ENCODE measurements at regions not wholly inside any gene's neighbourhood (a gene's known extent, or its start where the extent isn't known, plus 50 kb on each side); places are given as distances from the start of the nearest gene placed in this dataset.
"Not testable (repeated sequence)": the region's sequence is repeated elsewhere in the genome, so short reads cannot be mapped to it uniquely, and the experiment has no call there.

- H3K4me1 ChIP-seq, result no peaks in the 10 kb centered on the region
- ATAC-seq (ENCODE audit: low FRiP score in 2 of 2) (no peak), DNase-seq (no peak)
- H3K27ac ChIP-seq, result no peak overlapping the region
- WGBS, 2 donors, result 59 to 60% methylated on average over 3 of the region's 3 CpGs
- no peaks in the 10 kb centered on the region for H3K27me3 ChIP-seq
- no peak overlapping the region for H3K4me3 ChIP-seq
- TF ChIP-seq POLR2AphosphoS5 (IDR thresholded peaks at IDR 0.05) (no peak), POLR2A (IDR thresholded peaks at IDR 0.05) (no peak), CTCF (IDR thresholded peaks at IDR 0.05) (no peak), EP300 (IDR thresholded peaks at IDR 0.05) (no peak)
- no peaks in the 10 kb centered on the region for H3K36me3 ChIP-seq
- no peaks in the 10 kb centered on the region for H3K9me3 ChIP-seq
Observed at GRCh38 chr14:30195941-30196340, 268.3 kb upstream of the PRKD1 start.

GRCh38 chr14:30196861-30197260 is 269.2 kb upstream of the PRKD1 start:
- no peak overlapping the region for H3K4me3 ChIP-seq
- DNase-seq (no peak), ATAC-seq (ENCODE audit: low FRiP score in 2 of 2) (no peak)
- H3K27me3 ChIP-seq, result no peaks in the 10 kb centered on the region
- 87 to 95% methylated on average over 2 of the region's 2 CpGs for WGBS, 2 donors
- no peaks in the 10 kb centered on the region for H3K9me3 ChIP-seq
- TF ChIP-seq EP300 (IDR thresholded peaks at IDR 0.05), result no peak
- TF ChIP-seq POLR2AphosphoS5 (IDR thresholded peaks at IDR 0.05), result no peak
- TF ChIP-seq POLR2A (IDR thresholded peaks at IDR 0.05), result no peak
- no peaks in the 10 kb centered on the region for H3K36me3 ChIP-seq
- no peaks in the 10 kb centered on the region for H3K4me1 ChIP-seq
- no peak overlapping the region for H3K27ac ChIP-seq

GRCh38 chr14:30198720-30199119 is 271.1 kb upstream of the PRKD1 start:
- H3K4me3 ChIP-seq; H3K27ac ChIP-seq; H3K36me3 ChIP-seq; H3K4me1 ChIP-seq; H3K27me3 ChIP-seq; ATAC-seq (ENCODE audit: low FRiP score in 2 of 2); DNase-seq; H3K9me3 ChIP-seq: not testable (repeated sequence)
- WGBS, 2 donors, result 57 to 72% methylated on average over 3 of the region's 3 CpGs

DNA sequence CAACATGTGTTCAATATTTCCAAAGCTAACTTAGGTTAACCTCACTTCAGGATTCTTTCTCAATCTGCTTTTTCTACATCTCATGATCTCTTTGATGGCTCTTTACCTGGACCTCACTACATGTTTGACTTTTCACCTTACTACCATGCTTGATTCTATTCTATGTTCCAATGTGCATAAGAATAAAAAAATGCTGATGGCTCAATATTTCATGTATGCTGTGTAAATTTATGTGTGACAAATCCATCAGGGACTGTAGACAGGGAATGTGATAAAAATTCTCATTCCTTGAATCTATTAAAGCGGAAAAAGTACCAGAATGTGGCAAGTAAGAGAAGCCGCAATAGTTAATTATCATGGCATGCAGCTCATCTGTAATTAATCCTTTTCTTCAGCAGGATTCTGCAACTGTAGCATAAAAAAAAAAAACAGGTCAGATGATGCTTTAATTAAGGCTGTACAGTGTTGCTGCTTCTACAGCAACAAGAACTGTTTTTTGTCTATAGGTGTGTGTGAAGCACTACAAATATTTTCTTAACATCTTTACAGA is 276.9 kb upstream of the PRKD1 start:
- Histone ChIP-seq H3K27ac (no peak overlapping the region), H3K9me3 (no peaks in the 10 kb centered on the region), H3K27me3 (no peaks in the 10 kb centered on the region), H3K4me3 (no peak overlapping the region), H3K36me3 (no peaks in the 10 kb centered on the region), H3K4me1 (no peaks in the 10 kb centered on the region)
- no peak for TF ChIP-seq CTCF (IDR thresholded peaks at IDR 0.05)
- TF ChIP-seq EP300 (IDR thresholded peaks at IDR 0.05), result no peak
- no peak for TF ChIP-seq POLR2AphosphoS5 (IDR thresholded peaks at IDR 0.05)
- no peak for TF ChIP-seq POLR2A (IDR thresholded peaks at IDR 0.05)
- ATAC-seq (ENCODE audit: low FRiP score in 2 of 2), result no peak
- DNase-seq, result no peak
- WGBS, 2 donors, result 86 to 95% methylated on average over 2 of the region's 2 CpGs

- Histone ChIP-seq H3K4me1 (no peaks in the 10 kb centered on the region), H3K9me3 (no peaks in the 10 kb centered on the region), H3K4me3 (no peak overlapping the region), H3K36me3 (no peaks in the 10 kb centered on the region), H3K27ac (no peak overlapping the region), H3K27me3 (no peaks in the 10 kb centered on the region)
- WGBS, 2 donors, result 59 to 80% methylated on average over 1 of the region's 1 CpG
- no peak for DNase-seq
- TF ChIP-seq POLR2AphosphoS5 (IDR thresholded peaks at IDR 0.05), result no peak
- no peak for TF ChIP-seq POLR2A (IDR thresholded peaks at IDR 0.05)
- TF ChIP-seq CTCF (IDR thresholded peaks at IDR 0.05), result no peak
- no peak for TF ChIP-seq EP300 (IDR thresholded peaks at IDR 0.05)
- no peak for ATAC-seq (ENCODE audit: low FRiP score in 2 of 2)
Observed at GRCh38 chr14:30209136-30209535, 281.5 kb upstream of the PRKD1 start.

DNA sequence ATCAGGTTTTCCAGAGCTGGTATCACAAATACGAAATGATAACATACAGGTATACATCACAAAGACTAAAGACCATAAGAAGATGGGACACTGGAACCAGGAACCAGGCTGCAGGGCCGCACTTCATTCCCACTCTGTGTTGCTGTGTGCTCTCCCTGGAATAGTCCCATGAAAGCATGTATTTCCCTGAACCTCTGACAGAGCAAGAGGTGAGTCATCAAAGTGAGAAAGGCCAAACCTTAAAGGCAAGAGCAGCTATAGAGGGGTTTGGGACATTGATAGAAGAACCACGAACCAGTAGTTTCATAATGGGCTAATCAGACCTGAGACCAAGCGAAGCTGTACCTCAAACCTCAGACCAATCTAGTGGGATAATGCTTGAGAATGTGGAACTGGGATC is 283.0 kb upstream of the PRKD1 start:
- no peak for DNase-seq
- Histone ChIP-seq H3K27me3 (no peaks in the 10 kb centered on the region), H3K36me3 (no peaks in the 10 kb centered on the region), H3K27ac (no peak overlapping the region), H3K4me3 (no peak overlapping the region), H3K9me3 (no peaks in the 10 kb centered on the region), H3K4me1 (no peaks in the 10 kb centered on the region)
- ATAC-seq (ENCODE audit: low FRiP score in 2 of 2), result no peak
- WGBS, 2 donors, result 85 to 86% methylated on average over 4 of the region's 4 CpGs
- no peak for TF ChIP-seq POLR2A (IDR thresholded peaks at IDR 0.05)
- TF ChIP-seq EP300 (IDR thresholded peaks at IDR 0.05), result no peak
- no peak for TF ChIP-seq POLR2AphosphoS5 (IDR thresholded peaks at IDR 0.05)
- no peak for TF ChIP-seq CTCF (IDR thresholded peaks at IDR 0.05)

Data from upper lobe of left lung (tissue), 6 donors.